Stimulated activated CD8-positive, alpha-beta memory T cell treated with anti-CD3 and anti-CD28 coated beads, Interleukin-4, amount 100 ng/mL, for 1 hour (primary cell): ENCODE measurements at regions not wholly inside any gene's neighbourhood (a gene's known extent, or its start where the extent isn't known, plus 50 kb on each side); places are given as distances from the start of the nearest gene placed in this dataset.

Source experiments
- DNase-seq, 2 donors: peaks; one replicate each; pipeline ENCODE4 v3.0.0-alpha.2; 2020; ENCODE audit warnings: low read depth in 2 of 2, low spot score in 1 of 2

DNA sequence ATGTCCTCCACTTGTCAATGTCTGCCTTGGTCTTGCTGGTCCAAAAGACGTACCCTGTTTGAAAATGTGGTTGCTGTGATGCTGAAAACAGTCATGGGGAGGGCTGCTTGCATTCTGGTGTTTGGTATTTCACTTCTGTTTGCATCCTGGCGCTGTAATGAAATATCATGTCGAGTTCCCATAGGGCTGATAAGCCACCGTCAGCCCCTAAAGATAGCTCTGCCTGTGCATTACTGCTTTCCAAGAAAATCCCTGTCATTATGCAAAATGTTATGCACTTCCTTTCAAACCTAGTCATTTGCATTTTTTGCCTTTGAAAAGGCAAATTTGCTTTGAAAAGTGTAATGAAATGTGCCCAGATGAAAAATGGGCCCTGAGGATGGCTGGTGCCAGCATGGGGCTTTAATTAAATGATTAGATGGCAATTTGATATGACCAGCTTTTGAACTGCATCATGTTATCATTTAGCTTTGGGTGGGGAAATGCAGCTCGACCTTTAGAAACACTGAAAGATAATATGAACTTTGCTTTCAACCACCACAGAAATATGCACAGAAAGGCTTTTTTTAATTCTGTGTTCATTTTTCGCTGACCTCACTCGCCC is 374.4 kb upstream of the SGCD start:
- no peak for DNase-seq

GRCh38 chr5:155953335-155953734 is 373.6 kb upstream of the SGCD start:
- no peak for DNase-seq

DNA sequence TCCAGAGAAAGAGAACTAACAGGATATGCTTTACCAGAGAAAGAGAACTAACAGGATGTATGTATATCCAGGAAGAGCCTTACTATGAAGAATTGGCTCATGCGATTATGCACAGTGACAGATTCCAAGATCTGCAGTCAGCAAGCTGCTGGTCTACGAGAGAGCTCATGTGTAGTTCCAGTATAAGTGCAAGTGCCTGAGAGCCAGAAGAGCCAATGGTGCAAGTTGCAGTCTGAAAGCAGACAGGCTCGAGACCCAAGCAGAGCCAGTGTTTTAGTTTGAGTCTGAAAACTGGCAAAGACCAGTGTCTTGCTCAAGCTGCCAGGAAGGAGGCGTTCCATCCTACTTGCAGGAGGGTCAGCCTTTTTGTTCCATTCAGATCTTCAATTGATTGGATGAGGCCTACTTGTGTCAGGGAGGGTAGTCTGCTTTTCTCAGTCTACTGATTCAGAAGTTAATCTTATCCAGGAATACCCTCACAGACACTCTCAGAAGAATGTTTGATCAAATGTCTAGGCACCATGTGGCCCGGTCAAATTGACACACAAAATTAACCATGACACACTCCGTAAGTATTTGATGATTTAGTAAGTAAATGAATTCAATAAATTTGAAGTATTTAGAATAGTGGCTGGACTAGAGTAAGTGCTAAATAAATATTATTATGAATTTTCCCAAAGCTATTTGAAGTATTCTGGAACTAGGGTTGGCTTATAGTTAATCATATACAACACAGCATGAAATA is 372.1 kb upstream of the SGCD start:
- no peak for DNase-seq

- DNase-seq = no peak
Observed at GRCh38 chr5:155957884-155958283, 369.1 kb upstream of the SGCD start.

- no peak for DNase-seq
Observed at GRCh38 chr5:155959082-155959481, 367.9 kb upstream of the SGCD start.

DNA sequence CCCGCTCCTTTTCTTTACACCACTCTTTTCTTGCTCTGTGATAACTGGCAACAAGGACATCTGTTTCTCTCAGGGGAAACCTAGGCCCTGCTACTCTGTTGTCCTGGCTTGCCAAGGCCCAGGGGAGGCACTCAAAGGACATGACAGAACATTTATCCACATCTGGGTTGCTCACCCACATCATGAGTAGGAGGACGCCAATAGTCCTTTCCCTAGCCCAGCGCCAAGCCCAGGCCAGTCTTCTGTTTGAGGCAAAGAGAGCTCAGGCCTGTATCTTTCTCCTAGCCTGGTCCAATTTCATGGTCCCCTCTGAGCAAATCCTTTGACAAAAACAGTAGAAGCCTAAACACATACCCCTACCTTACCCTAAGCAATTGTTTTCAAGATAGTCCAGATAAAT is 366.8 kb upstream of the SGCD start:
- no peak for DNase-seq

DNA sequence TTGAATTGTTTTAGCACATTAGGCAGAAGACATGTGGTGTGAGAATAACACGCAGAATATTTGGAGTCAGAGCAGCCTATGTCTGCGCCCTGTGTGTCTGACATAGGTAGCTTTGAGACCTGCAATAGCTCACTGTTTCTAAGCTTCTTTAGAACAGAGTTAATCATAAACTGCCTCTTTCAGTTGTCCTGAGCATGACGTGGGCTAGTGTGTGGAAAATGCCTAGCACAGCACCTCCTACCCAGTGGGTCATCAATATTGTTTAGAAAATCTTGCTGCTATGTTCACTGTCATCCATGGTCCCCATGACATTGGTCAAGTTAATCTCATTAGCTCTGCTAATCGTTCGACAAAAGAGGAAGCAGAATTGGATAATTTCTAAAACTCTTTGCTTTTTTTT is 357.4 kb upstream of the SGCD start:
- no peak for DNase-seq

- DNase-seq = no peak
Observed at GRCh38 chr5:155974369-155974768, 352.6 kb upstream of the SGCD start.

- DNase-seq = no peak
Observed at GRCh38 chr5:155978850-155979249, 348.1 kb upstream of the SGCD start.

DNA sequence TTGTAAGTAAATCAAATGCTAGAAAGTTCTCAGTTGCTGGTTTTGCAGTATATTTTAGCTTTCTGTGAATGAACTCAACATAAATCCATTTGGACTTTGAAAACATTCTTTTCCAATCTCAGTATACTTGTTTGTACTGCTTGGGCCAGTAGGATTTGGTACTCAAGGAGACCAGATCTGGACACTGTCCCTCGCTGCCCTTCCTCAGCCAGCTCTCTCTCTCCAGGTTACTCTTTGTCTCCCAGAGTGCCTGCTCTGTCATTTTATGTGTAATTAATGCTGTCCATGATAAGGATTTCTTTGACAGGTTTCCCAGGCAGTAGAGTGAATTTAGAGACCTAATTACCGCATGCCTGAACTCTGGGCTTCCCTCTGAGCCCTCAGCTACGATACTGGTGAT is 344.6 kb upstream of the SGCD start:
- DNase-seq = no peak

- no peak for DNase-seq
Observed at GRCh38 chr5:155983954-155984353, 343.0 kb upstream of the SGCD start.

- no peak for DNase-seq
Observed at GRCh38 chr5:155987265-155987810, 339.6 kb upstream of the SGCD start.

GRCh38 chr5:155989879-155990278 is 337.1 kb upstream of the SGCD start:
- no peak for DNase-seq

DNA sequence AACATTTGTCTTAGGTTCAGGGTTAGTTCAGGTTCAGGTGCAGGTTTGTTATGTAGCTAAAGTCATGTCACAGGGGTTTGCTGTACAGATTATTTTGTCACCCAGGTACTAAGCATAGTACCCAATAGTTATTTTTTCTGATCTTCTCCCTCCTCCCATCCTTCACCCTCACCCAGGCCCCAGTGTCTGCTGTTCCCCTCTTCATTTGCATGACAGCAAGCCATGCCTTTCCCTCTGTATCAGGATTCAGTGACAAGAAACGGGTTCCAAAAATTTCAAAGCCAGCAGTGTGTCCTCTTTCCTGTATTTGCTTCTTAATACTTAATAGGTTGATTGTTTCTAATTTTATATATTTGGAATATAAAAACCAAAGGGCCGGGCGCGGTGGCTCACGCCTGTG is 330.8 kb upstream of the SGCD start:
- DNase-seq = no peak

GRCh38 chr5:155998257-155998656 is 328.7 kb upstream of the SGCD start:
- DNase-seq = no peak

DNA sequence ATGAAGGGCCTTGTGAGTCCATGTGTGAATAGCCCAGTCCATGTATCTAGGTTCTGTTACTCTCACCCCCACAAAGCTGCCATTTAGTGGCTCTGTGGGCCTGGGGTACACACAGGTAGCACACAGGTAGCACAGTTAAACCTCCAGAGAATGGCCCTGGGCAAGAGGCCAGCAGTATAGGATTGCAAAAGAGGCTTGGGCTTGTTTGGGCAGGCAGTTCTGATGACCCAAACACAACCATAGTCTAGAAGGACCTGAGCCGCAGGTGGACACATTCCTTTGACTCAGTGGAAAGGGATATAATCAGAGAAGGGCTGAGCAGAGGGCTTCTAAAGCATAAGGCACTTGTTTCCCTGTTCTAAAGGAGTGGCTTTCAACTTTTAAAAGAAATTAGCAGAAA is 326.8 kb upstream of the SGCD start:
- DNase-seq = no peak

DNA sequence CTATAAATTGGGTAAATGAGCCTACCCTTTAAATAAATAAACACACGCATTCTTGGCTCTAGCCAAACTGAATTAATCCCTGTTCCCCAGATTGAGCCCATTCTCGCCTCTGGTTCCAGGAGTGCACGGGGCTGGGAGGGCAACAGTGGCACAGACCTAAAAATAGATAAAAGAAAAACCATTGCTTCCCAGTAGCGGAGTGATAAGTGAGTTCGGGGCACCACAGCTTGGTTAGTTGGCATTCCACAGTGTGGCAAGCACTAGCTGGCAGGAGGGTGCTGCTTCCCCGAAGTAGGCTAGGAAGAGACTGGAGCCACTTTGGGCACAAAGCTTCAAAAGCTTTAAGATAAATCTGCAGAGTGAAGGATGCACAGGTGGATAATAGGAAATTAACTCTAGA is 322.2 kb upstream of the SGCD start:
- no peak for DNase-seq

DNA sequence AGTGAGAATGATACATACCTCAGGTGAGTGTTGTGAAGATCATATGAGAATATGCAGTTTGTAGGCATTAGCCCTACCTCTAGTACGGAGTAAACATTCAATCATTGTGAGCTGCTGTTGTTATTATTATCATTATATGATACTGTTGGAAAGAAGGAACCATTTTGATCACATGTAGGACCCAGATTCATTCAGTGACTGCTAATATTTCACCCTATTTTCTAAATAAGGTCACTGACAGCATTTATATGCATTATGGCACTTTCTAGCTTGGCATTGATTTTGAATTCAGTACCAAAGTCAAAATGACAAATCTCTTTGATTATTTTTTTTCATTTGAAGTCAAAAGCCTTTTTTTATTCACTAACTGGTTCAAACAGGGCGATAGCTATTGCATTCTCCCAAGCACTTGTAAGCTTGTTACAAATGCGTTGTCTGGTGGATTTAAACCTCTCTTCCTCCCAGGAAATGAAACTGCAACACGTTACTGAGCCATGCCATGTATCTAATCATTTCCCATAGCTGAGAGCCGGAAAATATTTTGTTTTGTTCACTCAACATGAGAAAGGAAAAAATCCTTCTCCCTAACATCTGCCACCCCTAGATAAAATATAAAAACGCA is 320.8 kb upstream of the SGCD start:
- DNase-seq = no peak

- DNase-seq = no peak
Observed at GRCh38 chr5:156008844-156009243, 318.1 kb upstream of the SGCD start.

GRCh38 chr5:156009583-156009982 is 317.4 kb upstream of the SGCD start:
- DNase-seq = no peak

- no peak for DNase-seq
Observed at GRCh38 chr5:156015137-156015536, 311.8 kb upstream of the SGCD start.

- no peak for DNase-seq
Observed at GRCh38 chr5:156019130-156019529, 307.8 kb upstream of the SGCD start.
